MM.1S (cell line): ENCODE measurements at regions not wholly inside any gene's neighbourhood (a gene's known extent, or its start where the extent isn't known, plus 50 kb on each side); places are given as distances from the start of the nearest gene placed in this dataset.

ENCODE experiments used
- DNase-seq: peaks from one replicate; pipeline ENCODE4 v3.0.0-alpha.2; 2015
- H2AFZ ChIP-seq: fragments of 300-600 bp; sonication (generic); 2 replicates; pipeline ENCODE4 v1.6.0; 2016; ENCODE audit warnings: antibody characterized with exemption, low read length
- H3F3A ChIP-seq: fragments of 300-600 bp; sonication (generic); 2 replicates; pipeline ENCODE4 v1.6.1; 2016; ENCODE audit warnings: mild to moderate bottlenecking, antibody characterized with exemption, low read length, moderate library complexity, mixed read lengths; ENCODE audit not compliant: insufficient read depth
- H3K27ac ChIP-seq: fragments of 300-600 bp; sonication (generic); 2 replicates; pipeline ENCODE4 v1.5.1; 2016; ENCODE audit warnings: mild to moderate bottlenecking, low read length
- H3K27me3 ChIP-seq: fragments of 300-600 bp; sonication (generic); replicated peaks from 2 replicates; pipeline ENCODE4 v1.6.0; 2016; ENCODE audit warnings: low read length; ENCODE audit not compliant: insufficient read depth
- H3K36me3 ChIP-seq: fragments of 300-600 bp; sonication (generic); replicated peaks from 2 replicates; pipeline ENCODE4 v1.6.1; 2016; ENCODE audit warnings: mild to moderate bottlenecking, low read length, mixed read lengths; ENCODE audit not compliant: insufficient read depth
- H3K4me1 ChIP-seq: fragments of 300-600 bp; sonication (generic); 2 replicates; pipeline ENCODE4 v1.6.1; 2016; ENCODE audit warnings: low read length, mixed read lengths
- H3K4me2 ChIP-seq: fragments of 300-600 bp; sonication (generic); 2 replicates; pipeline ENCODE4 v1.6.0; 2016; ENCODE audit warnings: low read depth, low read length
- H3K4me3 ChIP-seq: fragments of 300-600 bp; sonication (generic); 2 replicates; pipeline ENCODE4 v1.5.1; 2016; ENCODE audit warnings: low read length, mixed read lengths
- H3K79me2 ChIP-seq: fragments of 300-600 bp; sonication (generic); 2 replicates; pipeline ENCODE4 v1.6.1; 2016; ENCODE audit warnings: mixed run types, low read length, mixed read lengths
- H3K9ac ChIP-seq: fragments of 300-600 bp; sonication (generic); 2 replicates; pipeline ENCODE4 v1.6.1; 2016; ENCODE audit warnings: low read length, mixed read lengths
- H3K9me2 ChIP-seq: fragments of 300-600 bp; sonication (generic); replicated peaks from 2 replicates; pipeline ENCODE4 v1.6.1; 2016; ENCODE audit warnings: mild to moderate bottlenecking, low read length, mixed read lengths; ENCODE audit not compliant: insufficient read depth
- H3K9me3 ChIP-seq: fragments of 300-600 bp; sonication (generic); replicated peaks from 2 replicates; pipeline ENCODE4 v1.6.1; 2016; ENCODE audit warnings: mild to moderate bottlenecking, low read length, mixed read lengths; ENCODE audit not compliant: insufficient read depth
- H4K20me1 ChIP-seq: fragments of 300-600 bp; sonication (generic); 2 replicates; pipeline ENCODE4 v1.6.1; 2016; ENCODE audit warnings: mild to moderate bottlenecking, low read length, moderate library complexity, mixed read lengths; ENCODE audit not compliant: insufficient read depth
- EZH2 ChIP-seq: fragments of 300-600 bp; sonication (generic); optimal IDR thresholded peaks from 2 replicates; pipeline ENCODE3; 2017; ENCODE audit warnings: low read depth, mild to moderate bottlenecking, antibody characterized with exemption, low read length, mixed read lengths
- EZH2phosphoT487 ChIP-seq: fragments of 300-600 bp; sonication (generic); IDR thresholded peaks from 2 replicates; pipeline ENCODE4 v1.6.1; 2018; ENCODE audit warnings: antibody characterized with exemption, low read length
- TF ChIP-seq, protein P1 (sequence below): fragments of 300-600 bp; sonication (generic); IDR thresholded peaks from 2 replicates; pipeline ENCODE4 v1.5.1; 2016; ENCODE audit warnings: antibody characterized with exemption, low read length, mixed read lengths

DNA sequence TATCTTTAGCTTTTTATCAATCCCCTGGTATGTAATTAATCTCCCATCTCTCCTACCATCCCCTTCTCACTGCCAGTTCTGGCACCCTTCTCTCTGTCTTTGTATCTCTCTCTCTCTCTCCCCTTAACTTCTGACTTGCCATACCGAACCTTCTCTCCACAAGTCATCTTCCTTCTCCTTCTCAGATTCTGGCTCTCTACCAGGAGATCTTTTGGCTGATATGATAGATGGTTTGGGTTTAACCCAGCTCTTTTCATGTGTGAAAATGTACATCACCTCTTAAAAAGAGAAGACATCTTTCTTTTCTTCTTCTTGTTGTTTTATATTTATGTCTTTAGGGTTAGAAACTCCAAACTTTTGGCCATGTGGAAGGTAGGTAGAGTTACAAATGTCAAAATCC lies 196.7 kb downstream of the HGF start:
- DNase-seq: no peak
- Histone ChIP-seq H3K9me3 (no peaks in the 10 kb centered on the region), H3K4me1 (no peaks in the 10 kb centered on the region; the same call in 1 of the 2 replicates), H4K20me1 (no peaks in the 10 kb centered on the region), H3K9me2 (no peaks in the 10 kb centered on the region), H3K36me3 (no peaks in the 10 kb centered on the region), H3K4me3 (no peak overlapping the region), H2AFZ (no peak overlapping the region), H3F3A (no peaks in the 10 kb centered on the region), H3K4me2 (no peak overlapping the region), H3K27me3 (no peaks in the 10 kb centered on the region), H3K27ac (no peak overlapping the region), H3K79me2 (no peaks in the 10 kb centered on the region), H3K9ac (no peak overlapping the region)
- no peak for TF ChIP-seq EZH2
- no peak for TF ChIP-seq EZH2phosphoT487
- TF ChIP-seq, protein P1, sequence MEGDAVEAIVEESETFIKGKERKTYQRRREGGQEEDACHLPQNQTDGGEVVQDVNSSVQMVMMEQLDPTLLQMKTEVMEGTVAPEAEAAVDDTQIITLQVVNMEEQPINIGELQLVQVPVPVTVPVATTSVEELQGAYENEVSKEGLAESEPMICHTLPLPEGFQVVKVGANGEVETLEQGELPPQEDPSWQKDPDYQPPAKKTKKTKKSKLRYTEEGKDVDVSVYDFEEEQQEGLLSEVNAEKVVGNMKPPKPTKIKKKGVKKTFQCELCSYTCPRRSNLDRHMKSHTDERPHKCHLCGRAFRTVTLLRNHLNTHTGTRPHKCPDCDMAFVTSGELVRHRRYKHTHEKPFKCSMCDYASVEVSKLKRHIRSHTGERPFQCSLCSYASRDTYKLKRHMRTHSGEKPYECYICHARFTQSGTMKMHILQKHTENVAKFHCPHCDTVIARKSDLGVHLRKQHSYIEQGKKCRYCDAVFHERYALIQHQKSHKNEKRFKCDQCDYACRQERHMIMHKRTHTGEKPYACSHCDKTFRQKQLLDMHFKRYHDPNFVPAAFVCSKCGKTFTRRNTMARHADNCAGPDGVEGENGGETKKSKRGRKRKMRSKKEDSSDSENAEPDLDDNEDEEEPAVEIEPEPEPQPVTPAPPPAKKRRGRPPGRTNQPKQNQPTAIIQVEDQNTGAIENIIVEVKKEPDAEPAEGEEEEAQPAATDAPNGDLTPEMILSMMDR: no peak

DNA sequence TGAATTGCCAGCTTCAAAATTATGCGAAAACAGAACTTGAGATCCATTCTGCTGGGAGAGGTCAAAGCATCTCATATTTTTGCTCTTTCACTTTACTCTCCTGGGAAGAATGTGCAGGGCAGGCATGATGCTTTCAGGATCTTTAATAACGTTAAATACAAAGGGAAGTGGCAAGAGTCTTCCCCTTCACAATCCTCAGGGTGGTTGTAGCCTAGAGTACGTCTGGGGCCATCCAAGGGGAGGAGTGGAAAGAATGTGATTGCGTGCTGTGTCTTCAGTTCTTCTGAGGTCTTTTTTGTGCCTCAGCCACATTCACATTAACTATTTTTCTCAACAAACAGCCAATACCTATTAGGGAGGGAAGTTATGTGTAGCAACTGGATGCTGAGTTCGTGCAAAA lies 207.3 kb downstream of the HGF start:
- Histone ChIP-seq H3K9ac (no peak overlapping the region), H3K4me1 (no peaks in the 10 kb centered on the region), H3F3A (no peaks in the 10 kb centered on the region), H2AFZ (no peak overlapping the region), H4K20me1 (no peaks in the 10 kb centered on the region), H3K9me2 (no peaks in the 10 kb centered on the region), H3K27me3 (no peaks in the 10 kb centered on the region), H3K27ac (no peak overlapping the region), H3K79me2 (no peaks in the 10 kb centered on the region), H3K4me3 (no peak overlapping the region), H3K4me2 (no peak overlapping the region), H3K36me3 (no peaks in the 10 kb centered on the region), H3K9me3 (no peaks in the 10 kb centered on the region)
- no peak for DNase-seq
- TF ChIP-seq EZH2 (no peak), EZH2phosphoT487 (no peak)
- TF ChIP-seq, protein P1: no peak

DNA sequence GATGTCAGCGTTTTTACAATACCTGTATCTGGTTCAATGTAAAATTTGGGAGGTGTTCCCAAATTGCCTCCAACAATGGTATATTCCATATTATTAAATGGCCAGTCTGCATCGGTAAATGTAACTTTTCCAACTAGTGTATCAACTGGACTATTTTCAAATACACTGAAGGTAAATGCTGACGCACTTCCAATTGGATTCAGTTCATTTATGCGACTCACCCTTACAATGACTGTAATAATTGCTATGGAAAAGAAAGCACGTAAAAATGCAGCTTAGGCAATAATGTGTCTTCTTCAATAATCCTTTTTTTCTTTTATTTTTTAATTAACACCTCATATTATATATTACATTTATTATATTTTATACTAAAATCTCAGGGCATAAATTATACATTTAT lies 209.1 kb downstream of the HGF start:
- Histone ChIP-seq H3K9ac (no peak overlapping the region), H3K27ac (no peak overlapping the region), H3K36me3 (no peaks in the 10 kb centered on the region), H3K4me2 (no peak overlapping the region), H3K9me3 (no peaks in the 10 kb centered on the region), H3K27me3 (no peaks in the 10 kb centered on the region), H3K79me2 (no peaks in the 10 kb centered on the region), H3K9me2 (no peaks in the 10 kb centered on the region), H4K20me1 (no peaks in the 10 kb centered on the region), H3K4me3 (no peak overlapping the region), H3K4me1 (no peaks in the 10 kb centered on the region), H3F3A (no peaks in the 10 kb centered on the region), H2AFZ (no peak overlapping the region)
- TF ChIP-seq EZH2 (no peak), EZH2phosphoT487 (no peak)
- TF ChIP-seq, protein P1: no peak
- no peak for DNase-seq
